ENCODE measurements at regions not wholly inside any gene's neighbourhood (a gene's known extent, or its start where the extent isn't known, plus 50 kb on each side); places are given as distances from the start of the nearest gene placed in this dataset.
"Not testable (repeated sequence)": the region's sequence is repeated elsewhere in the genome, so short reads cannot be mapped to it uniquely, and the experiment has no call there.

DNA sequence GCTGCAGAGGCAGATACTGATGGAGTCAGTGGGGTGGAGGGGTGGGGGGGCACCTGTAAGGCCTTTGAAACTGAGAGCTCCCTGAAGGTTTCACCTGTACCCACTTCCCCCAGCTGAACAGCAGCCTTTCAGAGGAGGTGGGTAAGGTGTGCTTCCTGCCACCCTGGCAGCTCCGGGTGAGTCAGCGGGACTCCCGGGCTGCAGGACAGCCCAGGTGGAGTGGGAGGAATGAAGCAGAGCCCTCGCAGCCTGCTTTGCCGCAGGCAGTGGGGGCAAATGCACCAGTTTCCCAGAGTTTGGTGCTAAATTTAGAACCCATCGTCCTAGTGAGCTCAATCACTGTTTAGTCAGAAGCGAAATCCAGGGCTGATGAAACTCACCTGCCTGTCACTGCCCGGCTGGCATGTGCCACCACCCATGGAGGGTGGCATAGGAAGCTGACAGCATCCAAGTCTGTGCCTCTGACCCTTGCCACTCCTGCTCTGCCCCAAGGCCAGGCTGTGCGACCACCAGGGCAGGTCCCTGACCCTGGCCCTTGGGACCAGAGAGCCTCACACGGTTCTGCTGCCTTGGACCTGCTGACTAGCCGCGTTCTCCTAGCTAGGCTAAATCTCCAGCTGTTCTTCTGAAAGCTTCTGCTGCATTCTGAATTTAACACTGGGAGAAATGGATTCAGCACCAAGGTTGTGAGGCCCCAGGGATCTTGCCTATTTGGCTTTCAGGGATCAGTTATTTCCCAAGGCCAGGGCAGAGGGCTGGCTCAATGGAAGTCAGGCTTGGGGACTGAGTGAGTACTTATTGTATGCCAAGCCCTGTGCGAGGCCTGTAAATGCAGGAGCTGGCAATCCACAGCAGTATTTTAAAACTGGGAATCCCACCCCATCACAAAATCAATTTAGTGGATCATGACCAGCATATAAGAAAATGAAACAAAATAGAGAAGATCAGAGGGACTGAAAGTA, 67.3 kb upstream of the RASGRF1 start:
- Mint-ChIP-seq H3K9me3 (no peaks in the 10 kb centered on the region), H3K4me1 (no peaks in the 10 kb centered on the region), H3K4me3 (no peak overlapping the region), H3K36me3 (ENCODE audit: low read depth) (no peaks in the 10 kb centered on the region), H3K27me3 (peaks cover 4% of the 10 kb centered on the region), H3K27ac (no peak overlapping the region)
- ATAC-seq (replicated peaks): no peak

DNA sequence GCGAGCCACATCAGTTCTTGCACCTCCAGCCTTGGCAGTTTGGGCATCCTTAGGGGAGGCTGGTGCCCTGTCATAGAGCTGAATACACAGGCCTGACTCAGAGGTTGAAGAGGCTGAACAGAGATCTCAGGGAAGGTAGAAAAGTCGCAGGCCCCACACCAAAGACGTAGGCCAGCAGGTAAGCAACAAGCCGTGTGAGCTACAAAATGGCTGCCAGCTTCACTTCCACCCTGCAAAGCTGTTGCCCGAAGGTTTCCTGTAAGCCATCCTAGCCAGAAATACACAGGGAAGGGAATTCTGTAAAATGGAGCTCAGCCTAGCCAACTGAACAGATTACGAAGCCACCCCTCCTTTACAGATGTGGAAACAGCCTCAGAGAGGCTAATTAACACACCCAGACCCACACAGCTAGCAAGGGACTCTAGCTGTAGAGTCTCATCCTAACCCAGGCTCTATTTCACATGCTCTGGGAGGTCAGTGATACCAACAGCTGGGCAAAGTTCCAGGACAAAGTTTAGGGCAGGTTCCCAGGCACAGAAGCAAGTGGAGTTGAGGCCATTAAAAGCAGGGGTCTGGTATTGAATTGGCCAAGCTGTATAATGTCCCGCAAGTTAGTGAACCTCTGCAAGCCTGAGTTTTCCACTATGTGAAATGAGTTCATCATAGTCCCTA, 66.3 kb upstream of the RASGRF1 start:
- no peak overlapping the region for H3K4me3 Mint-ChIP-seq
- no peak for ATAC-seq (replicated peaks)
- H3K27me3 Mint-ChIP-seq: peaks cover 4% of the 10 kb centered on the region
- no peaks in the 10 kb centered on the region for H3K36me3 Mint-ChIP-seq (ENCODE audit: low read depth)
- H3K27ac Mint-ChIP-seq: no peak overlapping the region
- no peaks in the 10 kb centered on the region for H3K4me1 Mint-ChIP-seq
- no peaks in the 10 kb centered on the region for H3K9me3 Mint-ChIP-seq

DNA sequence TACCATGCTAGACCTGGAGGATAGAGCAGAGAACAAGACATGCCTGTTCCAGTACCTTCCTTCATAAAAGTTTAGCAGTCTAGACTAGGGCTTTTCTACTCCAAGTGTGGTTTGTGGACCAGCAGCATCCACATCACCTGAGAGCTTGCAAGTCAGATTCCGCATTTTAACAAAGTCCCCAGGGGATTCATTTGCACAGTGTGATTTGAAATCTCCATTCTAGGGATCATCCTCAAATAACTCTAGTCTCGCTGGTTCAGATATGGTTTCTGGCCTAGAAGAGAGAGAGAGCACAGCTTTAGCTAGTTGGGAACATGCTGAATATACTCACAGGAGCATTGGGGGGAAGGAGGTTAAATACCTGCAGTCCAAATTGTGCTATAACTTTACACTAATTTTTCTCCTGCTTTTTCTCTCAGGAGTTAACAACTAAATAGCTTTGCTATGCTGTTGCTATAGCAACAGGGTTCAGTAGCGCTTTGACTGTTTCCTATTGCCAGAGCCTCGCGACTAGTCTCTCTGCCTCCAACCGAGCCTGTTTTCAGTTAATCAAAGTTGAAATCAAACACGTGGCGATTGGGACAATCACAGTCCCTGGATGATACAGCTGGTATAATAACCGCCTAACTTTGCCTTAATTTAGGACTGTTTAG, 64.0 kb upstream of the RASGRF1 start:
- H3K36me3 Mint-ChIP-seq (ENCODE audit: low read depth): no peaks in the 10 kb centered on the region
- H3K27ac Mint-ChIP-seq: no peak overlapping the region
- H3K4me3 Mint-ChIP-seq: no peak overlapping the region
- ATAC-seq (replicated peaks): no peak
- H3K4me1 Mint-ChIP-seq: no peaks in the 10 kb centered on the region
- H3K9me3 Mint-ChIP-seq: peaks cover 3% of the 10 kb centered on the region
- peaks cover 4% of the 10 kb centered on the region for H3K27me3 Mint-ChIP-seq

DNA sequence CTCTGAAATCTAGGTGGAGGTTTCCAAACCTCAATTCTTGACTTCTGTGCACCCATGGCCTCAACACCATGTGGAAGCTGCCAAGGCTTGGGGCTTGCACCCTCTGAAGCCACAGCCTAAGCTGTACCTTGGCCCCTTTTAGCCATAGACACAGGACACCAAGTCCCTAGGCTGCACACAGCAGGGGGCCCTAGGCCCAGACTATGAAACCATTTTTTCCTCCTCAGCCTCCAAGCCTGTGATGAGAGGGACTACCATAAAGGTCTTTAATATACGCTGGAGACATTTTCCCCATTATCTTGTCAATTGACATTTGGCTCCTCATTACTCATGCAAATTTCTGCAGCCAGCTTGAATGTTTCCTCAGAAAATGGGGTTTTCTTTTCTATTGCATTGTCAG, 53.7 kb upstream of the RASGRF1 start:
- H3K27ac Mint-ChIP-seq; ATAC-seq (replicated peaks); H3K4me3 Mint-ChIP-seq; H3K36me3 Mint-ChIP-seq (ENCODE audit: low read depth); H3K4me1 Mint-ChIP-seq: not testable (repeated sequence)
- peaks cover 43% of the 10 kb centered on the region for H3K27me3 Mint-ChIP-seq
- peaks cover 22% of the 10 kb centered on the region for H3K9me3 Mint-ChIP-seq

DNA sequence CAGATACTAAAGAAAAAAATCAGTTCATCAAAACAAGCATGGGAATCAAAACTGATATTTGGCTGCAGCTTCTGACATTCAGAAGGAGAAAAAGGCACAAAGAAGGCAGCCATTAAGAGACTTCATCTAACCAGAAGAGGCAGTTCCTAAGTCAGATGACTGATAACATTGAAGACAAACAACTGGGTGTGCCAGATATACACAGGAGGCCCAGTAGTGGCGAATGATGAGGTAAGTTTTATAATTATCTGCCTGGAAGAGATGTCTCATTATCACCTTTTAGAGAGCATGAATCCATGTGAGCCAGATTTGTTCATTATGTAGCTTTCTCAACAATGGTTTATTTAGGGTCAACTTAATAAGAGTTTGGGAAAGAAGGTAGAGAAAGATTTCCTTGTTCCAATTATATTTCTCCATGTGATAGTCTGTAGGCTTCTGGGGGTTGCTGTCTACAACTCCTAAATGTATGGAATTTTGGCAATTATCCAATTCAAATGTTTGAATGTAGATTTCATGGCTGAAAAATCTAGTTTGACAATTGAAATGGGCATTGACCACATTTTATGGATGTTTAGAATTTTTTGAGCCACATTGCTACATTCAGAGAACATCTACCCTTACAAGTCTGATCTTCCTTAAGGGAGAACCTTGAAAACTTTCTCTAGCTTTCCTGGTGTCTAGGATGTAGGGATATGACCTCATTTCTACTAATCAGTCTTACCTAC, 50.4 kb upstream of the RASGRF1 start:
- Mint-ChIP-seq H3K27ac (no peak overlapping the region), H3K9me3 (peaks cover 14% of the 10 kb centered on the region), H3K4me1 (no peaks in the 10 kb centered on the region), H3K4me3 (no peak overlapping the region), H3K36me3 (ENCODE audit: low read depth) (no peaks in the 10 kb centered on the region), H3K27me3 (peaks cover 44% of the 10 kb centered on the region)
- no peak for ATAC-seq (replicated peaks)
